Ovary (tissue), 3 donors: ENCODE measurements at regions not wholly inside any gene's neighbourhood (a gene's known extent, or its start where the extent isn't known, plus 50 kb on each side); places are given as distances from the start of the nearest gene placed in this dataset.

Experiments used
- CTCF ChIP-seq, 3 donors: fragments of 450-650 bp in 2 of 3; fragments of 200-600 bp in 1 of 3; IDR thresholded peaks; one replicate each; pipeline versions ENCODE4 v1.5.1 to v1.8.0; 2016 to 2022; ENCODE audit warnings: antibody characterized with exemption in 3 of 3, mild to moderate bottlenecking in 1 of 3
- POLR2A ChIP-seq: fragments of 450-650 bp; IDR thresholded peaks from one replicate; pipeline ENCODE4 v1.6.1; 2017; ENCODE audit warnings: antibody characterized with exemption, mild to moderate bottlenecking, moderate library complexity
- donor health status: DM: no; HTN: no; CAD: no.

- TF ChIP-seq CTCF (IDR thresholded peaks at IDR 0.05) (no peak), POLR2A (no peak)
Observed at GRCh38 chr2:133975676-133976428, 278.0 kb upstream of the MGAT5 start.
